Spinal cord (tissue), 9 donors: ENCODE measurements at regions not wholly inside any gene's neighbourhood (a gene's known extent, or its start where the extent isn't known, plus 50 kb on each side); places are given as distances from the start of the nearest gene placed in this dataset.

Source experiments
- DNase-seq, 6 donors: peaks; one replicate each; pipeline versions ENCODE4 v3.0.0 to v3.0.0-alpha.2; 2013 to 2015; ENCODE audit warnings: low spot score in 6 of 6, low read depth in 4 of 6
- H3K27ac ChIP-seq: one replicate; pipeline ENCODE4 v1.5.1; 2013; ENCODE audit warnings: low read depth, low read length, control low read depth
- H3K27me3 ChIP-seq: one replicate; pipeline ENCODE4 v1.6.1; 2013; ENCODE audit warnings: low read length; ENCODE audit not compliant: control insufficient read depth, insufficient read depth
- H3K36me3 ChIP-seq: one replicate; pipeline ENCODE4 v1.6.1; 2013; ENCODE audit warnings: low read length; ENCODE audit not compliant: control insufficient read depth, insufficient read depth
- H3K4me1 ChIP-seq: one replicate; pipeline ENCODE4 v1.6.1; 2013; ENCODE audit warnings: low read length; ENCODE audit not compliant: control insufficient read depth, insufficient read depth
- H3K4me3 ChIP-seq: one replicate; pipeline ENCODE4 v1.5.1; 2013; ENCODE audit warnings: low read depth, low read length, control low read depth
- H3K9me3 ChIP-seq: one replicate; pipeline ENCODE4 v1.6.1; 2013; ENCODE audit warnings: low read length; ENCODE audit not compliant: control insufficient read depth, insufficient read depth
- WGBS: methylation state at CpG from one replicate; pipeline ENCODE4 v1.1.5; 2013; ENCODE audit warnings: missing lambda C conversion rate; ENCODE audit not compliant: insufficient coverage; 5-methylcytosine and 5-hydroxymethylcytosine counted together
- donor health status: healthy.

GRCh38 chr6:81511423-81511822 lies 241.1 kb downstream of the TENT5A start:
- no peak overlapping the region for H3K4me3 ChIP-seq
- no peak for DNase-seq
- no peaks in the 10 kb centered on the region for H3K9me3 ChIP-seq
- no peaks in the 10 kb centered on the region for H3K36me3 ChIP-seq
- H3K27me3 ChIP-seq: no peaks in the 10 kb centered on the region
- H3K27ac ChIP-seq: no peak overlapping the region
- no peaks in the 10 kb centered on the region for H3K4me1 ChIP-seq
- WGBS: 40% methylated on average over 1 of the region's 1 CpG

DNA sequence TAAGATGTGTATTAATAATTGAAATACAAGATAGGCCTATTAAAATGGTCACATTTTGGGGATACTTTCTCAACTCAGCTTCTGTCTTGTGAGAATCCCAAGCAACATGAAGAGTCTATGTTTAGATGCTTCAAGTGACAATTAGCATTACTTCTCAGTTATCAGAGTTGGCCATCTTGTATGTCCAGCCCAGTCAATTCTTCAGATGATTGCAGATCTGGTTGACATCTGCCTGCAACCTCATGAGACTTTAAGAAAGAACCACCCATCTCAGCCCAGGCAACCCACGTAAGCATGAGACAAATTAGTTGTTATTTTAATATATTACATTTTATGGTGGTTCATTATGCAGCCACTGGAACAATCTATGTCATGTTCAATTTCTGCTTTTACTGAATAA lies 256.5 kb downstream of the TENT5A start:
- Histone ChIP-seq H3K4me1 (no peaks in the 10 kb centered on the region), H3K27me3 (no peaks in the 10 kb centered on the region), H3K9me3 (no peaks in the 10 kb centered on the region), H3K36me3 (no peaks in the 10 kb centered on the region), H3K27ac (no peak overlapping the region), H3K4me3 (no peak overlapping the region)
- WGBS: no CpG with 5 or more reads among the region's 1 CpG
- DNase-seq: no peak

DNA sequence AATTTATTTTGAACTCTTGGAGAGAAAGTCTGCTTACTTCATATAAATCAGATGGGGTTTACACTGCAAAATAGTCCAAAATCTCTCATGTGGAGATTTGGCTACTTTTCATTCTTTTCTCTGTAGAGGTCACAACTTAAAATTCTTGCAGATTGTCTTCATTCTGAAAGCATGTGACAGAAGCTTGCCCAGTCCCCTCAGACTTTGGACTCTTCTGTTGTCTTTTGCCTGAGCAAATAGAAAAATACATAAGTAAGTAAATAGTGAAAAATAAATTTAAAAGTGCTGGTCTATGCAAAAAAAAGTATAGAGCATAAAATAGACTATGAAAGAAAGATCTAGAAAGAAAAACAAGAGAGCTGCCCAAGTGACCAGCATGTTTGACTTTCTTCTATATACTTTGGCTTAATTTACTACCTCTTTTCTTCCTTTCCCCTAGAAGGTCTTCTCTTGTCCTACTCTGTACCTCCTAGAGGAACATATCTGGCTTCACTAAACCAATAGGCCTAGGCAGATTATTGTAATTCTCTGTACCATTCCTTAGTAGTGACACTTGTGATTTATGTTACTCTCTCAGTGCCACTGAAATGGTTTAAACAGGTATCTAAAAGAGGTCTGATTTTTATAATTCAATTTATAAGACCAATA lies 260.9 kb downstream of the TENT5A start:
- Histone ChIP-seq H3K4me3 (no peak overlapping the region), H3K36me3 (no peaks in the 10 kb centered on the region), H3K27me3 (no peaks in the 10 kb centered on the region), H3K9me3 (no peaks in the 10 kb centered on the region), H3K4me1 (no peaks in the 10 kb centered on the region), H3K27ac (no peak overlapping the region)
- DNase-seq: peak in 1 of 6 donors; percentile 17

GRCh38 chr6:81487489-81487888 lies 265.0 kb downstream of the TENT5A start:
- Histone ChIP-seq H3K27ac (no peak overlapping the region), H3K36me3 (no peaks in the 10 kb centered on the region), H3K9me3 (no peaks in the 10 kb centered on the region), H3K4me1 (no peaks in the 10 kb centered on the region), H3K27me3 (no peaks in the 10 kb centered on the region), H3K4me3 (no peak overlapping the region)
- no CpG with 5 or more reads among the region's 1 CpG for WGBS
- peak in 5 of 6 donors; percentile 8 to 94 (median 56) for DNase-seq

DNA sequence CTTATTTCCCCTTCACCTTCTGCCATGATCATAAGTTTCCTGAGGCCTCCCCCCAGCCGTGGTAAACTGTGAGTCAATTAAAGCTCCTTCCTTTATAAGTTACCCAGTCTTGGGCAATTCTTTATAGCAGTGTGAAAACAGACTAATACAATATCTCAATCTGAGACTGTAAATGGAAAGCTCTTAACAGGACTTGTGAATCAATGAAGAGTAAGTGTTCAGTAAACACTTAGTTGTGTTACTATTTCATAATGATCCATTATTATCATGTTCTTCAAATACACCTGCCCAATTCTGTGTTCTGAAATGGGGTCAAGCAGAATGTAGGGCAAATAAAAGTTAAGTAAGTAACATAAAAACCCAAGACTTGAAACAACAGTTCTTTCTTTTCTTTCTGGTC lies 266.2 kb downstream of the TENT5A start:
- Histone ChIP-seq H3K4me3 (no peak overlapping the region), H3K4me1 (no peaks in the 10 kb centered on the region), H3K27ac (no peak overlapping the region), H3K27me3 (no peaks in the 10 kb centered on the region), H3K36me3 (no peaks in the 10 kb centered on the region), H3K9me3 (no peaks in the 10 kb centered on the region)
- WGBS: no CpG with 5 or more reads among the region's 1 CpG
- no peak for DNase-seq

GRCh38 chr6:81485395-81485794 lies 267.1 kb downstream of the TENT5A start:
- Histone ChIP-seq H3K9me3 (no peaks in the 10 kb centered on the region), H3K27me3 (no peaks in the 10 kb centered on the region), H3K27ac (no peak overlapping the region), H3K4me3 (no peak overlapping the region), H3K4me1 (no peaks in the 10 kb centered on the region), H3K36me3 (no peaks in the 10 kb centered on the region)
- peak in 1 of 6 donors; percentile 5 for DNase-seq

- no peaks in the 10 kb centered on the region for H3K36me3 ChIP-seq
- no peak overlapping the region for H3K4me3 ChIP-seq
- no peaks in the 10 kb centered on the region for H3K4me1 ChIP-seq
- H3K27me3 ChIP-seq: no peaks in the 10 kb centered on the region
- H3K27ac ChIP-seq: no peak overlapping the region
- DNase-seq: no peak
- H3K9me3 ChIP-seq: no peaks in the 10 kb centered on the region
Measured at GRCh38 chr6:81484251-81484650, 268.2 kb downstream of the TENT5A start.

DNA sequence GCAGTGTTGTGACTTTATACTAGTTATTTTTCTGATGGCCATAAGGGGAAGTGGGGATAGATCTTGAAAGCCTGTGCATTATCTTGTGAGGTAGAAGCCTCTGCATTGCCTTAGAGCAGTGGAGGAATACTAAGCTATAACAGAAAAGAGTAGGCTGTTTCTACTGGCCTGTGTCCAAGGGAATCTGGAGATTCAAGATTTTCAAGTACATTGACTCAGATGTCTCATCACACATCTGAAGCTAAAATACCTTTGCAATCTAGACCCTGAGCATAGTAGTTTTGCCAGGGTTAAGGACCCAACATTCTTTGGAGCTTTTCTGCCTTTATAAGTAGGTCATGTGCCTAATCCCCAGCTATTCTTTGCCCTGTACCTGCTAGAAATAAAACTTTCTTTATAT lies 272.3 kb downstream of the TENT5A start:
- DNase-seq: peak in 1 of 6 donors; percentile 5
- Histone ChIP-seq H3K36me3 (no peaks in the 10 kb centered on the region), H3K27me3 (no peaks in the 10 kb centered on the region), H3K27ac (no peak overlapping the region), H3K4me1 (no peaks in the 10 kb centered on the region), H3K4me3 (no peak overlapping the region), H3K9me3 (no peaks in the 10 kb centered on the region)

GRCh38 chr6:81476881-81477280 lies 275.6 kb downstream of the TENT5A start:
- H3K4me3 ChIP-seq: no peak overlapping the region
- no peaks in the 10 kb centered on the region for H3K27me3 ChIP-seq

DNA sequence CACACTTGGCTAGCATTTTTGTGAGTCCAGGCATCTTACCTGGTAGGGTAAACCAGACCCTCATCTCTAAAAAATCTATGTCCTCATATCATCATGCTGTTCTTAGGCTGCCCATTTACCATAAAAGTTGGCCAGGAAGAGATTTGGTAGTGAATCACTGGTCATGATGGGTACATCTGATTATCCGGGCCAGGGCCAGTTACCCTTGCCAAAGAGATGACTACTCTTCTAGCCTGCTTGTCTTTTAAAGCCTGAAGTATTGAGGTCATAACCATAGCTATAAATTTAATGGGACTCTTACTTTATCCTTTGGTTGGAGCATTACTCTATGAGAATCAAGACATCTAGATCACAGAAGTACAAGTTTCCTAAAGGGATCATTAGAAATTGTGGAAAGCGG lies 276.8 kb downstream of the TENT5A start:
- H3K4me1 ChIP-seq: no peaks in the 10 kb centered on the region
- H3K36me3 ChIP-seq: no peaks in the 10 kb centered on the region
- no peak for DNase-seq
- WGBS: no CpG with 5 or more reads among the region's 2 CpGs
- H3K27ac ChIP-seq: no peak overlapping the region
- H3K27me3 ChIP-seq: no peaks in the 10 kb centered on the region
- H3K9me3 ChIP-seq: no peaks in the 10 kb centered on the region
- no peak overlapping the region for H3K4me3 ChIP-seq

More at GRCh38 chr6:81476881-81477280, 275.6 kb downstream of the TENT5A start:
- no peaks in the 10 kb centered on the region for H3K4me1 ChIP-seq
- no peak for DNase-seq
- H3K27ac ChIP-seq: no peak overlapping the region
- H3K9me3 ChIP-seq: no peaks in the 10 kb centered on the region
- H3K36me3 ChIP-seq: no peaks in the 10 kb centered on the region
